HepG2 (cell line): ENCODE measurements at regions not wholly inside any gene's neighbourhood (a gene's known extent, or its start where the extent isn't known, plus 50 kb on each side); places are given as distances from the start of the nearest gene placed in this dataset.

ENCODE experiments used
- CEBPB ChIP-seq: IDR thresholded peaks from 2 replicates; pipeline ENCODE4 v1.6.1; 2011; ENCODE audit warnings: low read depth, low read length, improper control_type of control experiment, borderline replicate concordance
- POLR2A ChIP-seq, 2 experiments: IDR thresholded peaks; 2 replicates each; pipeline ENCODE4 v1.6.1; 2011; ENCODE audit warnings: low read depth in 2 of 2, low read length in 2 of 2, mild to moderate bottlenecking in 1 of 2, moderate library complexity in 1 of 2; ENCODE audit not compliant: insufficient read depth in 1 of 2
- TAF15 ChIP-seq: fragments of 200-400 bp; formaldehyde crosslinking; IDR thresholded peaks from one replicate; pipeline ENCODE4 v1.6.1; 2018; ENCODE audit warnings: mild to moderate bottlenecking, low read depth, low read length; ENCODE audit not compliant: poor library complexity, severe bottlenecking
- TF ChIP-seq, protein P1 (sequence below): sonication (generic); formaldehyde crosslinking; conservative IDR thresholded peaks from 2 replicates; pipeline ENCODE4 v1.5.0; 2020; ENCODE audit warnings: missing genetic modification reagents

DNA sequence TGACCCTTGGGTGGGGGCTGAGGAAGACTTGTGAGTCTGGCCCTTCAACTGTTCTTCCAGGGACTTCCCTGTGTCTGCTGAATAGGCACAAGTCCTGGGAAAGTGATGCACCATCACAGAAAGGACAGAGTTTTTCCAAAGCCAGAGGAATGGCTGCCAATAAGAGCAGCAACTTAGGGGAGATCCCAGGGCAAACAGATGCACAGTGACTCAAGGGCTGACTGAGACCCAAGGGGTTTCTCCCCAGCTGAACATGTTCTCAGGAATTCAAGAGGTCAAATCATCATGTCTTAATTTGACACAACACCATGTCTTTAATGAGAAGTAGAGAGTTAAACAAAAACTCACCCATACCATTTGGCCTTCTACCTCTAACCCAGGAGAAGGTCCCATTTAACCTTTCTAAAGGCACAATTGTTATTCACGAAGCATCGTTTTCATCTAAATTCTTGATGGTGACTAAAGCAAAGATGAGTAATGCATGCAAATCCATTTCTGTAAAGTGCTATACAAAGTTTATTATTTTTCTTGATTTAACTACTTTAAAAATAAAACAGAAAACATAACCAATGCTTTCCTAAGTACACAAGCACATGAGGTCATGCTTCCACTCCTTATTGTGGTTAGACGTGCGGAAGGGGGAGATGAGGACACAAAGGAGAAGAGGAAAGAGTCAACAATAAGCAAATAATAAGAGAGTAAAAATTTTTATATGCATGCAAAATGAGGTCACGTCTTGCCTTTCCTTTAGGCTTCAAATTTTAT lies 324.1 kb downstream of the PLK2 start:
- TF ChIP-seq, protein P1, sequence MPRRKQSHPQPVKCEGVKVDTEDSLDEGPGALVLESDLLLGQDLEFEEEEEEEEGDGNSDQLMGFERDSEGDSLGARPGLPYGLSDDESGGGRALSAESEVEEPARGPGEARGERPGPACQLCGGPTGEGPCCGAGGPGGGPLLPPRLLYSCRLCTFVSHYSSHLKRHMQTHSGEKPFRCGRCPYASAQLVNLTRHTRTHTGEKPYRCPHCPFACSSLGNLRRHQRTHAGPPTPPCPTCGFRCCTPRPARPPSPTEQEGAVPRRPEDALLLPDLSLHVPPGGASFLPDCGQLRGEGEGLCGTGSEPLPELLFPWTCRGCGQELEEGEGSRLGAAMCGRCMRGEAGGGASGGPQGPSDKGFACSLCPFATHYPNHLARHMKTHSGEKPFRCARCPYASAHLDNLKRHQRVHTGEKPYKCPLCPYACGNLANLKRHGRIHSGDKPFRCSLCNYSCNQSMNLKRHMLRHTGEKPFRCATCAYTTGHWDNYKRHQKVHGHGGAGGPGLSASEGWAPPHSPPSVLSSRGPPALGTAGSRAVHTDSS (CRISPR knock-in tag) = no peak
- TF ChIP-seq POLR2A (IDR thresholded peaks at IDR 0.05; ENCODE audit: insufficient read depth in 1 of 2, low read depth in 2 of 2, low read length in 2 of 2) (no peak), TAF15 (no peak), CEBPB (no peak)
